ENCODE measurements at regions not wholly inside any gene's neighbourhood (a gene's known extent, or its start where the extent isn't known, plus 50 kb on each side); places are given as distances from the start of the nearest gene placed in this dataset.
A peak's percentile ranks its signal among the peaks of the same experiment; 100 is the strongest.
"Not testable (repeated sequence)": the region's sequence is repeated elsewhere in the genome, so short reads cannot be mapped to it uniquely, and the experiment has no call there.

- no peak for DNase-seq (ENCODE audit: low read depth, low spot score)
Measured at GRCh38 chr13:103931331-103931845, 865.2 kb upstream of the SLC10A2 start.

- DNase-seq (ENCODE audit: low read depth, low spot score): no peak
Measured at GRCh38 chr13:103926118-103926517, 859.9 kb upstream of the SLC10A2 start.

- DNase-seq (ENCODE audit: low read depth, low spot score): no peak
Measured at GRCh38 chr13:103908911-103909310, 842.7 kb upstream of the SLC10A2 start.

GRCh38 chr13:103908274-103908673 lies 842.1 kb upstream of the SLC10A2 start:
- no peak for DNase-seq (ENCODE audit: low read depth, low spot score)

- no peak for DNase-seq (ENCODE audit: low read depth, low spot score)
Measured at GRCh38 chr13:103903790-103904189, 837.6 kb upstream of the SLC10A2 start.

GRCh38 chr13:103898481-103898880 lies 832.3 kb upstream of the SLC10A2 start:
- DNase-seq (ENCODE audit: low read depth, low spot score): no peak

GRCh38 chr13:103895835-103896531 lies 829.8 kb upstream of the SLC10A2 start:
- no peak for DNase-seq (ENCODE audit: low read depth, low spot score)

- DNase-seq (ENCODE audit: low read depth, low spot score): no peak
Measured at GRCh38 chr13:103894626-103895025, 828.4 kb upstream of the SLC10A2 start.

- no peak for DNase-seq (ENCODE audit: low read depth, low spot score)
Measured at GRCh38 chr13:103884101-103884723, 818.0 kb upstream of the SLC10A2 start.

GRCh38 chr13:103883698-103884097 lies 817.5 kb upstream of the SLC10A2 start:
- no peak for DNase-seq (ENCODE audit: low read depth, low spot score)

- peak; percentile 65 for DNase-seq (ENCODE audit: low read depth, low spot score)
Measured at GRCh38 chr13:103883164-103883563, 816.9 kb upstream of the SLC10A2 start.

- DNase-seq (ENCODE audit: low read depth, low spot score): not testable (repeated sequence)
Measured at GRCh38 chr13:103880146-103880545, 813.9 kb upstream of the SLC10A2 start.

GRCh38 chr13:103878891-103879605 lies 812.8 kb upstream of the SLC10A2 start:
- DNase-seq (ENCODE audit: low read depth, low spot score): no peak

GRCh38 chr13:103876571-103876970 lies 810.4 kb upstream of the SLC10A2 start:
- DNase-seq (ENCODE audit: low read depth, low spot score): no peak

GRCh38 chr13:103873725-103874124 lies 807.5 kb upstream of the SLC10A2 start:
- no peak for DNase-seq (ENCODE audit: low read depth, low spot score)

GRCh38 chr13:103866048-103866447 lies 799.8 kb upstream of the SLC10A2 start:
- DNase-seq (ENCODE audit: low read depth, low spot score): no peak

- no peak for DNase-seq (ENCODE audit: low read depth, low spot score)
Measured at GRCh38 chr13:103862525-103862924, 796.3 kb upstream of the SLC10A2 start.

GRCh38 chr13:103859952-103860351 lies 793.7 kb upstream of the SLC10A2 start:
- no peak for DNase-seq (ENCODE audit: low read depth, low spot score)

- no peak for DNase-seq (ENCODE audit: low read depth, low spot score)
Measured at GRCh38 chr13:103852036-103852435, 785.8 kb upstream of the SLC10A2 start.

GRCh38 chr13:103844471-103844870 lies 778.3 kb upstream of the SLC10A2 start:
- DNase-seq (ENCODE audit: low read depth, low spot score): no peak

- DNase-seq (ENCODE audit: low read depth, low spot score): no peak
Measured at GRCh38 chr13:103839460-103839859, 773.2 kb upstream of the SLC10A2 start.

- DNase-seq (ENCODE audit: low read depth, low spot score): no peak
Measured at GRCh38 chr13:103835052-103835451, 768.8 kb upstream of the SLC10A2 start.

Data from ELF-1 (cell line).